Fibroblast of lung (primary cell): ENCODE measurements at regions not wholly inside any gene's neighbourhood (a gene's known extent, or its start where the extent isn't known, plus 50 kb on each side); places are given as distances from the start of the nearest gene placed in this dataset.

Experiments used
- EZH2 ChIP-seq: IDR thresholded peaks from 2 replicates; pipeline ENCODE4 v1.5.1; 2012; ENCODE audit warnings: low read length, control low read depth, mild to moderate bottlenecking; ENCODE audit errors: missing control alignments
- TF ChIP-seq, protein P1 (sequence below), 2 donors: IDR thresholded peaks in 1 of 2; conservative IDR thresholded peaks in 1 of 2; 1 replicate in 1 of 2; 2 replicates in 1 of 2; pipeline ENCODE4 v1.5.1; 2011 to 2012; ENCODE audit warnings: low read length in 2 of 2, control low read depth in 1 of 2, inconsistent platforms in 1 of 2, low read depth in 1 of 2, mild to moderate bottlenecking in 1 of 2

DNA sequence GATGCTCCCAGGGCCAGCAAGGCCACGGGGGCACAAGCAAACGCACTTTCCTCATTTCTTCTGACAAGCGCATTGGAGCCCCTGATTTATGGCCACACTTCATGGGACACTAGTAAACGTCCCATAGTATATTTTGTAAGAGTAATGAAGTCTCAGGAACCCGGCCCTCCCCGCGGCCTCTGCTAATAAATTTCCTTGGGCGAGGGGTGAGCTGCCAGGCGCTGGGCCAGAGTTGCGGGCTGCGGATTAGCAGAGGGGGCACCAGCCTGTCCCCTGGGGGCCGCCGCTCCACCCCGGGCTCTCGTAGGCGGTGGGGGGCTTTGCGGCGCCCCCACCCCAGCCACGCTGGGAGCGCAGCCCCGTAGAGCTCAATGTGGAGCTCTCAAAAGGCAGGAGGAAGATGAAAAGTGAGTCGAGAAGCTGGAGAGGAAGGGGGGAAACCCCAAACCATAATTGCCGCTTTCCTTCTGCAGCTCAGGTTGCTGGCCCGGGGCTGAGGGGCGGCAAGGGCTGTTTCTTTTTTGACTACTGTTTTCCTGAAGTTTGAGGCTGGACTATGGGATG lies 173.6 kb downstream of the CDC5L start:
- TF ChIP-seq, protein P1, sequence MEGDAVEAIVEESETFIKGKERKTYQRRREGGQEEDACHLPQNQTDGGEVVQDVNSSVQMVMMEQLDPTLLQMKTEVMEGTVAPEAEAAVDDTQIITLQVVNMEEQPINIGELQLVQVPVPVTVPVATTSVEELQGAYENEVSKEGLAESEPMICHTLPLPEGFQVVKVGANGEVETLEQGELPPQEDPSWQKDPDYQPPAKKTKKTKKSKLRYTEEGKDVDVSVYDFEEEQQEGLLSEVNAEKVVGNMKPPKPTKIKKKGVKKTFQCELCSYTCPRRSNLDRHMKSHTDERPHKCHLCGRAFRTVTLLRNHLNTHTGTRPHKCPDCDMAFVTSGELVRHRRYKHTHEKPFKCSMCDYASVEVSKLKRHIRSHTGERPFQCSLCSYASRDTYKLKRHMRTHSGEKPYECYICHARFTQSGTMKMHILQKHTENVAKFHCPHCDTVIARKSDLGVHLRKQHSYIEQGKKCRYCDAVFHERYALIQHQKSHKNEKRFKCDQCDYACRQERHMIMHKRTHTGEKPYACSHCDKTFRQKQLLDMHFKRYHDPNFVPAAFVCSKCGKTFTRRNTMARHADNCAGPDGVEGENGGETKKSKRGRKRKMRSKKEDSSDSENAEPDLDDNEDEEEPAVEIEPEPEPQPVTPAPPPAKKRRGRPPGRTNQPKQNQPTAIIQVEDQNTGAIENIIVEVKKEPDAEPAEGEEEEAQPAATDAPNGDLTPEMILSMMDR (conservative IDR thresholded peaks at IDR 0.05 in 1 of 2, IDR thresholded peaks at IDR 0.05 in 1 of 2; ENCODE audit: low read depth in 1 of 2, low read length in 2 of 2), result no peak
- TF ChIP-seq EZH2, result peak; percentile 66
